ENCODE measurements at regions not wholly inside any gene's neighbourhood (a gene's known extent, or its start where the extent isn't known, plus 50 kb on each side); places are given as distances from the start of the nearest gene placed in this dataset.

- DNase-seq (ENCODE audit: low read depth), result no peak
- TF ChIP-seq, protein P1, sequence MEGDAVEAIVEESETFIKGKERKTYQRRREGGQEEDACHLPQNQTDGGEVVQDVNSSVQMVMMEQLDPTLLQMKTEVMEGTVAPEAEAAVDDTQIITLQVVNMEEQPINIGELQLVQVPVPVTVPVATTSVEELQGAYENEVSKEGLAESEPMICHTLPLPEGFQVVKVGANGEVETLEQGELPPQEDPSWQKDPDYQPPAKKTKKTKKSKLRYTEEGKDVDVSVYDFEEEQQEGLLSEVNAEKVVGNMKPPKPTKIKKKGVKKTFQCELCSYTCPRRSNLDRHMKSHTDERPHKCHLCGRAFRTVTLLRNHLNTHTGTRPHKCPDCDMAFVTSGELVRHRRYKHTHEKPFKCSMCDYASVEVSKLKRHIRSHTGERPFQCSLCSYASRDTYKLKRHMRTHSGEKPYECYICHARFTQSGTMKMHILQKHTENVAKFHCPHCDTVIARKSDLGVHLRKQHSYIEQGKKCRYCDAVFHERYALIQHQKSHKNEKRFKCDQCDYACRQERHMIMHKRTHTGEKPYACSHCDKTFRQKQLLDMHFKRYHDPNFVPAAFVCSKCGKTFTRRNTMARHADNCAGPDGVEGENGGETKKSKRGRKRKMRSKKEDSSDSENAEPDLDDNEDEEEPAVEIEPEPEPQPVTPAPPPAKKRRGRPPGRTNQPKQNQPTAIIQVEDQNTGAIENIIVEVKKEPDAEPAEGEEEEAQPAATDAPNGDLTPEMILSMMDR (IDR thresholded peaks at IDR 0.05; ENCODE audit: control insufficient read depth, extremely low read depth, insufficient read depth), result no peak
- H3K4me3 ChIP-seq (ENCODE audit: low read depth, low read length), result no peak overlapping the region
Measured at GRCh38 chr16:66002601-66003000, 363.9 kb upstream of the CDH5 start.

DNA sequence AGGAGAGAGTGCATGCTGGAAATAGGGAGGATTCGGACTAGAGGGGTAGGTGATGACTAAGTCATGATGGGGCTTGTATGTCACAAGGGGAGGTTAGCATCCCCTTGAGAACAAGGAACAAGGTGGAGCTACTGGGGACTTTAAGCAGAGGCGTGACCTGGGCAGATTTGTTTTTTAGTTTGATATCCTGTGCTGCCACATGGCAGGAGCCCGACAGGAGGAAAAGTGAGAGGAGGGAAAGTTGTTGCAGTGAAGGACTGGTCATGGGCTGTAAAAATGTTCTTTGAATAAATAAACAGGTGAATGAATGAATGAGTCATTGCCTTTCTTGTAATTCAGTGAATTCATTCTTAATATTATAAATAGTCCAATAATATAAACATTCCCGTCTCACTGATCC, 365.1 kb upstream of the CDH5 start:
- H3K4me3 ChIP-seq (ENCODE audit: low read depth, low read length), result no peak overlapping the region
- no peak for DNase-seq (ENCODE audit: low read depth)
- TF ChIP-seq, protein P1 (IDR thresholded peaks at IDR 0.05; ENCODE audit: control insufficient read depth, extremely low read depth, insufficient read depth), result no peak

GRCh38 chr16:65998443-65998842, 368.0 kb upstream of the CDH5 start:
- TF ChIP-seq, protein P1 (IDR thresholded peaks at IDR 0.05; ENCODE audit: control insufficient read depth, extremely low read depth, insufficient read depth), result no peak

DNA sequence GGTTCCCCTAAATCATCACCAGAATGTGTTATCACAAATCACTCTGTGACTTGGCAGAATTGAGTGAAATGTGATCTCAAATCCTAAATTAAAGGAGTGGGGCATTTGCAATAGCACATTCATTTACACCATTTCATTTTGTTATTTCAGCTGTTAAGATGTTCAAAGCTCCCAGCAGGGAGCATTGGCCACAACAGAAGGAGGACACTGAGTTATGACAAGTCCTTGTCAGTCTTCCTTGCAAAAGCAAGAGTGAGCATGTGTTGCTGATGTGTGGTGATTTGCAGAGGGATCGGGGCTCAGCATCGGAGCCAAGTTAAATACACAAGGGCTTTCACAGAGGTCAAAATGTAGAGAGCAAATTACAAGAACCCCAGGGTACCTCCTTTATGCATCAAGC, 372.2 kb upstream of the CDH5 start:
- TF ChIP-seq, protein P1 (IDR thresholded peaks at IDR 0.05; ENCODE audit: control insufficient read depth, extremely low read depth, insufficient read depth), result no peak
- no peak for DNase-seq (ENCODE audit: low read depth)

More at GRCh38 chr16:65998443-65998842, 368.0 kb upstream of the CDH5 start:
- DNase-seq (ENCODE audit: low read depth), result no peak
- H3K4me3 ChIP-seq (ENCODE audit: low read depth, low read length), result no peak overlapping the region

DNA sequence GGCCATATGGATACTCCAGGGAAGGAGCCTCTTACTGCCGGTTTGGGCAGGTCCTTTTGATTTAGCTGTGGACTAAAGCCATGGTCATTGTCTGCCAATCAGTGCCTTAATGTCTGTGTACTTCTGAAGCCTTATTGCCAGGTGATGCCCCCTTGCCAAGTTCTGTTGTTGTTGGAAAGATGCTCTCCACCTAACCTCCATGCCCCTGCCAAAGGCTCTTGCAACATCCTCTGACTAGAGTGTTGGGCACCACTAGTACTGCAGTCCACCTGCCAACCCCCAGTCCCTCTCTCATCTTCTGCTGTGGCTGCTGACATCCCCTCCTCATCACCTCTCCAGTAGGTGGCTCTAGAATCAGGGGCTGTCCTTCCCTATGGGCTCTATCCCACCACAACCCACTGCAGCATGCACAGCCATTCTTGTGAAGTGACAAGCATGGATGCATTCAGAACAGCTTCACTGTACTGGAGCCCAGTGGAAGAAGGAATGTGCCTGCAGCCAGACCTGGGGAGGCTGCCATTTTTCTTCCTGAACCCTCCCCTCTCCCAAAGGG, 375.3 kb upstream of the CDH5 start:
- DNase-seq (ENCODE audit: low read depth), result no peak
- H3K4me3 ChIP-seq (ENCODE audit: low read depth, low read length), result no peak overlapping the region
- TF ChIP-seq, protein P1 (IDR thresholded peaks at IDR 0.05; ENCODE audit: control insufficient read depth, extremely low read depth, insufficient read depth), result no peak

More for the DNA sequence above, 372.2 kb upstream of the CDH5 start:
- no peak overlapping the region for H3K4me3 ChIP-seq (ENCODE audit: low read depth, low read length)

- no peak overlapping the region for H3K4me3 ChIP-seq (ENCODE audit: low read depth, low read length)
- DNase-seq (ENCODE audit: low read depth), result no peak
- TF ChIP-seq, protein P1 (IDR thresholded peaks at IDR 0.05; ENCODE audit: control insufficient read depth, extremely low read depth, insufficient read depth), result no peak
Measured at GRCh38 chr16:65989861-65990604, 376.5 kb upstream of the CDH5 start.
